NCI-H1417 treated with DMSO at 0.1 percent for 48 hours (cell line): ENCODE measurements at regions not wholly inside any gene's neighbourhood (a gene's known extent, or its start where the extent isn't known, plus 50 kb on each side); places are given as distances from the start of the nearest gene placed in this dataset.
"Not testable (repeated sequence)": the region's sequence is repeated elsewhere in the genome, so short reads cannot be mapped to it uniquely, and the experiment has no call there.

Source experiments
- DNase-seq: peaks from one replicate; lab custom pipeline; 2025; lab: John Stamatoyannopoulos, UW

DNA sequence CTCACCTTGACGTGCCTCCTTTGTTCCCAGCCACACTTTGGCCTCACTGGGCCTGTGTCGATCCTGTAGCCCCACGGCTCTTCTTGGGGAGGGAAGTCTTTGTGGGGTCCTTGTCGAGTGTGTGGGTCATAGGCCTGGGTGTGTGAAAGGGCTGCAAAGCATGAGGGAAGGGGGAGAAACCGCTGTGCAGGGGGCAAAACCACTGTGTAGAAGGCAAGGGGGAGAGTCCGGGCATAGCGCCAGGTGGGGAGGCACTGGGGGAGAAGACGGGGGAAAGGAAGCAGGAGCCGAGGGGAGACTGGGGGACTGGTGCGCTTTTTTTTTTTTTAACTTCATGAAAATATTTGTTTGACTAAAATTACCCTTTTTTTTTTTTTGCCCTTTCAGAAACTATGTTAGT is 65.1 kb upstream of the RASD2 start:
- no peak for DNase-seq

DNA sequence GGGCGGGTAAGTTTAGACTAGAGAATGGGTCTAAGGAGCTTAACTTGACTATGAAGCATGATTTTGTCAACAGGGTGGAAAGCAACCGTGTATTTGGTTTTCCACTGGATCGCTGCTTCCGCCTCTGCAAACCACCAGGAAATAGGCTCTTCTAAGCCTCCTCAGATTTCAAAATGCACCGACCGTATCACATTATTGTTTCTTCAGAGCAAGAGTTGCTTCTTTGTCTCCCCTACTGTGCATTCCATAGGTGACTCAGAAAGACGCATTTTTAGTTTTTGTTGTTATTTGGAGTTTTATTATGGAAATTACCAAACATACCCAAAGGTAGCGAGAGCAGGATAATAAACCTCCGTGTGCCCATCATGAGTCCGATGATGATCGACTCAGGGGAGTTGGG is 64.3 kb upstream of the RASD2 start:
- DNase-seq = no peak

DNA sequence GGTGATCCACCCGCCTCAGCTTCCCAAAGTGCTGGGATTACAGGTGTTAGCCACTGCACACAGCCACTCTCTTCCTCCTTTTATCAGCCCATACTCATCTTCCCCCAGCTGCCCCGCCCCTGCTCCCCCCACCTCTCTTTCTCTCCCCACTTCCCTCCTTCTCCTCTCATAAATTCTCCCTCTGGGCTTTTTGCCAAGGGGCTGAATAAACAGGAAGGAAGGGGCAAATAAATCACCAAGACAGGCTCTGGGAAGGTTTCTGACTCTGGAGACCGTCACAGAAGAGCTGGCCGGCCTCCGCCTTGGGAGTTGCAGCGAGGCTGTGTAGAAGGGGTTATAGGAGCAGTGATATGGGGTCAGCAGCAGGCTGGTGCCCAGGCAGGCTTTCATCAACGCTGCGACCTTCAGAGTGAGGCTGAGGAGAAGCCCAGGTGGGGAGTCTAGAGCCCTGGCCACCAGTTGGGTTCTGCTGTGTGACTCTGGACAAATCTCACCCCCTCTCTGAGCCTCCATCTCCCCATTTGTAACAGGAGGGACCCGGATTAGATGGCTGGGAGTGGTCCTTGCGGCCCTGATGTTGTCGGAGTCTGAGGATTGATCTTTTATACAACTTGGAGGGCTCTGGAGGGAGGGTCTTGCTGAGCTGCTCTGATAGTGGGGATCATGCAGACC is 62.6 kb upstream of the RASD2 start:
- DNase-seq = peak; percentile 18

DNA sequence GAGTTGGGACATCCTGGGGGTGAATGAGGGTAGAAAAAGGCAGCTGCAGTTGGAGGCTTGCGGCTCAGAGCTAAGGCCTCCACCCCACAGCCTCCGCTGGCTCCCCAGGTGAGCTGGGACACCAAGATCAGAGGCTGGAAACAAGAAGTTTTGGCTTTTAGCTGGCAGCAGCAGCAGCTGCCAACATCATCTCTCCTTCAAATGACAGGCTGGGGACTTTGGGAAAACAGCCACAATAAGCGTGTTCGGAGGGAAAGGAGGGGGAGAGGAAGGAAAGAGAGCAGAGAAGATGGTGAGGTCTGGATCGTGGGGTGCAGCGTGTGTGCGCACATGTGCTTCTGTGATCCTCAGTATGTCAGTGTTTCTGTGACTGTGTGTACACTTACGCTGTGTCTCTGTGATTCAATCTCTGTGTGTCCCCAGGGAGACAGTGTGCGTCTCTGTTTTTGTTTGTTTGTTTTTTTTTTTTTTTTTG is 62.0 kb upstream of the RASD2 start:
- DNase-seq = no peak

DNA sequence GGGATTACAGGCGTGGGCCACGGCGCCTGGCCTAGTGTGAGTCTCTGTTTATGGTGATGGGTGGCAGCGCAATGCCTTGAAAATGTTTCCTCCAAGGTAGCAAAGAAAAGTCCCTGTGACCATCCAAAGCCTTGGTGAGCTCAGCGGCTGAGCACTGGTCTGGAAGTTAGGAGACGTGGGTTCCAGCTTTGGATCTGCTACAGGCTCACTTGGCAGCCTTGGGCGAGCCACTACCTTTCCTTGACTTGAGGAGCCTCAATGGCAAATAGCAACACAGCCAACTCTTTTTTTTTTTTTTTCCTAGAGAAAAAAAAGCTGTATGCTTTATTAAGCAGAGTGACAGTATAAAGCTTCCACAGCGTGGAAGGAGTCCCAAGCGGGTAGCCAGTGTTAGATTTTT is 61.3 kb upstream of the RASD2 start:
- DNase-seq = no peak

DNA sequence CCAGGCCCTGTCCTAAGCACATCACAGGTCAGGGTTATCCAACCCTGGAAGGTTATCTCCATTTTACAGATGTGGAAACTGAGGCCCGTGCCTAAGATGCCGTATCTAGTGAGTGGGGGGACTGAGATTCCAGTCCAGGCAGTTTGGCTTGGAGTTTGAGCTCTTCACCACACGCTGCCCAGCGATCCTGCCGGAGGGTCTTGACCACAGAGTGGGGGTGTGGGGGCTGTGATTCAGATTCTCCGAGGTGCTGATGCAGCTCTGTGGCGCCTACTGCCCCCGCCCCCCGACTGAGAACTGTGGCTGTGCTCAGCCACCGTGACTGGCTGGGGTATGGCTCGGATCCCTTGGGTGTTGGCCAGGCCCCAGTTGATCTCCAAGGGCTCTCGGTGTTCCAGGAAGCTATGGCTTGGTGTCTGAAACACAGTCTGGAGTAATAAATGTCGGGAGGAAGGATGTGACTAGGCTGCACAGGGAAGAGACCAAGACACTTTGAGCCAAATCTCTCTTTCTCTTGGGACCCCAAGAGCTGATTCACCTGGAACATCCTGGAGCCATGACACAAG is 60.6 kb upstream of the RASD2 start:
- DNase-seq = no peak

DNA sequence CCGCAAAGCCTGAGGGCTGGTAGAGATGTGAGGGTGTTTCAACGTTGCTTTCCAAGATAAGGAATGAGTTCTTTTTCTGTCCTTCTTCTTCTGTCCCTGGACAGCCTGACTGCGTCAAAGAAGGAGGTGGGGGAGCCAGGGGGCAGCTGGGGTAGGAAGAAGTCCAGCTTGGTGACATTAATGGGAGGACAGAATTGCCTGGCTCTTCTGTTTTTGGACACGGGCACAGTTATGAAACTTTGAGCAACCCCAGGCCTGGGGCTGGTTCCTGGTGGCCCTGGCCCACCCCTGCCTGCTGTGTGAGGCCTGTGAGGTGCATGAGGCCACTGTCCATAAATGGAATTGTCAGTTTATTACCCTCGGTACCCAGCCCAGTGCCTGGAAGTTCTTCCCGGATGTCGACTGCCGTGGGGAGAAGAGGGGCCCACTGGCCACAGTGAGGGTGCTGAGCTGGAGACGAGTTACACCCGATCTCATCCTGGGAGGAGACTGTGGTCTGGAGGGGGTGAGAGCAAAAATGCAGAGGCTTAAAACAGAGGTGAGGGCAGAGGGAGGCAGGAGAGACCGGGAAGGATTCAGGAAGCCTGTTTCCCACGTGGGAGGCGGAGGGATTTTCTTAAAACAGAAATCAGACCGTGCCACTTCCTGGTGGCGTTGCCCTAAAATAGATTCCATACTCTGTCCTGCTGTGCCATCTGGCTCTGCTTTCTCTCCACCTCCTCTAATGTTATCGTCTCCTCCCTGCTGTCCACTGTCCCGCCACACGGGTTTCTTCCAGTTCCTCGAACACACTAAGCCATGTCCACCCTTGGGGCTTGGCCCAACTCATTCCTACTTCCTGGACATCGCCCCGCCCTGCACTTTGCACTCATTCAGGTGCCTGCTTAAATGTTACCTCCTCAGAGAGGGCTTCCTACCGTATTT is 59.7 kb upstream of the RASD2 start:
- DNase-seq = no peak

DNA sequence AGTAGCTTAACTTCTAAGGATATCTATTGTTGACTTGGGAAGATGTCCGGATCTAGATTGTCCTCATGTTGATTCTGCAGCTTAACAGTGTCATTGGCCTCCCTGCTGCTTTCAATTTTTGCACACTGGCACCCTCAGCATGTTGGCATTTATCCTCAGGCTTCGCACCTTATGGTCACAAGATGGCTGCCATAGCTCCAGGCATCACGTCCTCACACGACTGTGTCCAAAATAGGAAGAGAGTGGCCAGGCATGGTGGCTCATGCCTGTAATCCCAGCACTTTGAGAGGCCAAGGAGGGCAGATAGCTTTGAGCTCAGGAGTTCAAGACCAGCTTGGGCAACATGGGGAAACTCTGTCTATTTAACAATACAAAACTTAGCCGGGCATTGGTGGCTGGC is 58.3 kb upstream of the RASD2 start:
- no peak for DNase-seq

DNA sequence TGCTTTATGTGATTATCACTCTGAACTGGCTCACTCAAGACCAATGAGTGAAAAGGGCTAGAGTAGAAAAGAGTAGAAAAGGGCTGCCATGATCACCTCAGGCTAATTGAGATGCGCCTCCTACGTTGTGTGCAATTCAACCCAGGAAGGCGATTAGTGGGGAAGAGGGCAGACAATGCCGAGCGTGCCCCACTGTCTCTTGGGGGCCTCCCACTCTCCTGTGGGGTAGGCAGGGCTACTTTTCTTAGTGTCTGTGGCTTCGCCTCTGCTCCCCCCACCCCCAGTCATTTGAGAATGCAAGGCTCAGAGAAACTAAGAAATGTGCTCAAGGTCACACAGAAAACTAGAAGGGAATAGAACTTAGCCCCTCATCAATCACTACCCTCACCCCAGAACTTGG is 57.7 kb upstream of the RASD2 start:
- DNase-seq = no peak

DNA sequence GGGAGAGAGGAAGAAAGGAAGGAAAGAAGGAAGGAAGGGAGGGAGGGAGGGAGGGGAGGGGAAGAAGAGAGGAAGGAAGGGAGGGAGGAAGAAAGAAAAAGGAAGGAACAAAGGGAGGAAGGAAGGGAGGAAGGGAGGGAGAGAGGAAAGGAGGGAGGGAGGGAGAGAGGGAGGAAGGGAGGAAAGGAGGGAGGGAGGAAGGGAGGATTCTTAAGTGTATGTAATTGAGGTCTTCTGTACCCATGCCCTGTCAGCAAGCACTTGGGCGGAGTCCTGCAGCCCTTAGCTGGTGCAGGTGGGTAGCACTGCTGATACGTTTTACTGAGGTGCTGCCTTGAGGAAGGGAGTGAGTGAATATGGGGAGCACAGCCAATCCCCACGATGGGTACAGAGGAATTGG is 56.9 kb upstream of the RASD2 start:
- DNase-seq = no peak

DNA sequence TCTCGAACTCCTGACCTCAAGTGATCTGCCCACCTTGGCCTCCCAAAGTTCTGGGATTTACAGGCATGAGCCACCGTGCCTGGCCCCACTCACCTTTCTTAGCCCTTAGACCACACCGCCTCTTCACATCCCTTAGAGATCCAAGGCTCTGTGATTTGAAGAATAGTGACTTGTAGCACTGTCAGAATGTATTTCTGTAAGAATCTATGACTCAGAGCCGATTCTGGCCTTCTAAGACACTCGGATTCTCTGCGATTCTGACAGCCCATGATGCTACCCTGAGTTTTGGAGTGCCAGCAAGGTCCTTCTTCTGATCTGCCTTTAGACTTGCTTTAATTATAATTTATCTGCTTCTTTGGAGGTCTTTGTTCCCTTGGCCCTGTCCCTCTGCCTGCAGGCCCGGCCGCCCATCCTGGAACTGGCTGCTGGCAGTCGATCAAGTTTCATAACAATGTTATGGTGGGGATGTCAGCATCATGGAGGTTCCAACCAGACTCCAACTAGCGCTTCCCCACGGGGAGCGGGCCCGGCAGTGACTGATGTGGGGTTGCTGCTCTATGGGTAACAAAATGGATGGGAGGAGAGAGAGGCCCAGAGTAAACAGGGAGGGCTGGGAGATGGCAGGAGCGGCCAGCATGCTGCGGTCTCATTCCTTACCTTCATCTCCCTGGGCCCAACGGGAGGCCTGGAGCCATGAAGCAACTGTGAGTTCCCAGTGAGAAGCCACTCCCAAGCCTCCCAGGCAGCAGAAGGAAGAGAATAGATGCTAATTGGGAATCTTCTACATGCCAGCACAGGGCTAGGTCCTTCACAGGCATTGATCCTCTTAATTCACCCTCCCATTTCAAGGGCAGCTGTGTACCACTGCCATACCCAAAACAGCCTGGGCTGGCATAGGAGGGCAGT is 55.7 kb upstream of the RASD2 start:
- no peak for DNase-seq

DNA sequence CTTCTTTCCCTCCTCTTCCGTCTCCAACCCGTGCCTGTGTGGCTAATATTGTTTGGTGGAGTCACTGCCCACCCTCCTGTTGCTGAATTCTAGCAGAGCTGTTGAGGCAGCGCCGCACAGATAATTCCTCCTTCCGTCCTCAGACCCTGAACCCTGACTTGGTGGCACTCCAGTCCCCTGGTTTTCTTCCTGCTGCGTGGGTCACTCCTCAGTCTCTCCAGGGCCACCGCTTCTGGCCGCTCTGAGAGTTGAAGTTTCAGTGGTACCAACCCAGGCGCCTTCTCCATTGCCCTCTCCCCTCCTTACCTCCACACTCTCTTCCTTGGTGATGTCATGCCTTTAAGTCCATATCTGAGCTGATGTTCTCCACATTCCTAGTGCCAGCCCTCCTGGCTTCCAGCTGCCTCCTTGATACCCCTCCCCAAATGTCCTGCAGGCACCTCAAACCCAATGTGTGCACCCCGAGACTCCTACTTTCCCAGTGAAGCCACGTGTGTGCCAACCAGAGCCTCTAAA is 54.5 kb upstream of the RASD2 start:
- no peak for DNase-seq

DNA sequence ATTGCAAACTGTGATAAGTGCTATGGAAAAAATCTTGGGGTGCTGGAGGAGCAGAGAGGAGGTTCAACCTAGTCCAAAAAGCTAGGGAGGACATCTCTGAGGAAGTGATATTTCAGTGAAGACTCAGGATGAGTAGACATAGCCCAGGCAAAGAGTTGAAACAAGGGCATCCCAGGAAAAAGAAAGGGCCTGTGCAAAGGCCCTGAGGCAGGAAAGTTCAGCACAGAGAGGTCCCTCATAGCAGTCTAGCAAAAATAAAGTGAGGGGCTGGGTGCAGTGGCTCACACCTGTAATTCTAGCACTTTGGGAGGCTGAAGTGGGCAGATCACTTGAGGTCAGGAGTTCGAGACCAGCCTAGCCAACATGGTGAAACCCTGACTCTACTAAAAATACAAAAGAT is 53.0 kb upstream of the RASD2 start:
- not testable (repeated sequence) for DNase-seq

DNA sequence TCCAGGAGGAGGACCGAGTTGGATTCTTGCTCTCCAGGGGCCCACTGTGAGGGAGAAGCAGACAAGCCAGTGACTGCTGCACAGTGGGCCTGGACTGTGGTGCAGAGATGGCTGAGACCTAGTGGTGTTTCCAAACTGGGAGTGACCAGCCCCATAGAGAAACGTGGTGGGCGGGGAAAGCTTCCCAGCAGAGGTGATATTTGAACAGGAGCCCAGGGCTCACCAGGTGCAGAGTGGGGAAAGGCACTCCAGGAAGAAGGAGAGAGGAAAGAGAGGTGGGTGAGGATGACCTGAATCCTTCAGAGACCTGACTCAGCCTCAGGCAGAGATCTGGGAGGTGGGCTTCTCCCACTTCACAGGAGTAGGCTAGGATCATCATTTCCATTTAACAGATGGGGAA is 52.1 kb upstream of the RASD2 start:
- DNase-seq = no peak

DNA sequence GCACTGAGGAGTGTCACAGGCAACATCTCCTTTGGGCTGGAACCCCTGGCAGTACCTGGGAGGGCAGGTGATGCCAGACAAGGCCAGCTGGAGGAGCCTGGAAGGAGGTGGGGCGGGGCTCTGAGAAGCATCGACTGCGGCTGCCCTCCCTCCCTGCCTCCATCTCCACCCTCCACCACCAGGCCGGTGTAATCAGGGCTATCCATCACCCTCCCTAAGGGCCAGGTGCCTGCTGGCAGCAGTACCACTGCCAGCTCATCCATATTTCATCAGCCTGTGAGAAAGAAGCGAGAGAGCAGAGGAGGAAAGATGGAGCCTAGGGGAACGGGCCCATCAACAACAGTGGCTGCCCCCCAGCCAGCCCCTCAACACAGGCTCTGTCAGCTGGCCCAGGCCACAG is 51.4 kb upstream of the RASD2 start:
- DNase-seq = peak; percentile 31
